Esophagus squamous epithelium (tissue), 5 donors: ENCODE measurements at regions not wholly inside any gene's neighbourhood (a gene's known extent, or its start where the extent isn't known, plus 50 kb on each side); places are given as distances from the start of the nearest gene placed in this dataset.

Experiments used
- DNase-seq: peaks from one replicate; lab custom pipeline; 2025; lab: John Stamatoyannopoulos, UW
- H3K27ac ChIP-seq, 4 donors: fragments of 200-600 bp; sonication (generic); one replicate each; pipeline ENCODE4 v1.5.1; 2016 to 2019; ENCODE audit warnings: mild to moderate bottlenecking in 1 of 4
- H3K27me3 ChIP-seq, 4 donors: fragments of 200-600 bp; sonication (generic); 1 replicate in 3 of 4; 2 replicates in 1 of 4; pipeline versions ENCODE4 v1.5.1 to v1.6.0; 2017 to 2021; ENCODE audit warnings: antibody characterized with exemption in 1 of 4
- H3K36me3 ChIP-seq, 3 donors: fragments of 200-600 bp; sonication (generic); one replicate each; pipeline ENCODE4 v1.5.1; 2016 to 2019
- H3K4me1 ChIP-seq, 3 donors: fragments of 200-600 bp; sonication (generic); one replicate each; pipeline ENCODE4 v1.5.1; 2017 to 2019
- H3K4me3 ChIP-seq, 4 donors: fragments of 200-600 bp; sonication (generic); 1 replicate in 3 of 4; 2 replicates in 1 of 4; pipeline ENCODE4 v1.5.1; 2016 to 2019; ENCODE audit warnings: mild to moderate bottlenecking in 2 of 4, moderate library complexity in 1 of 4
- H3K9me3 ChIP-seq, 3 donors: fragments of 200-600 bp; sonication (generic); one replicate each; pipeline ENCODE4 v1.5.1; 2016 to 2019
- CTCF ChIP-seq, 6 experiments: fragments of 450-650 bp in 4 of 6; fragments of 200-600 bp in 2 of 6; sonication (generic) in 2 of 6; IDR thresholded peaks; one replicate each; pipeline ENCODE4 v1.5.1; 2016 to 2019; ENCODE audit warnings: antibody characterized with exemption in 6 of 6, mild to moderate bottlenecking in 4 of 6, moderate library complexity in 4 of 6
- POLR2A ChIP-seq, 4 donors: fragments of 450-650 bp; IDR thresholded peaks; one replicate each; pipeline ENCODE4 v1.6.1; 2017; ENCODE audit warnings: antibody characterized with exemption in 4 of 4, mild to moderate bottlenecking in 4 of 4, moderate library complexity in 3 of 4
- WGBS, 2 donors: methylation state at CpG; one replicate each; pipeline ENCODE4 v1.1.5; 2018; 5-methylcytosine and 5-hydroxymethylcytosine counted together
- intact Hi-C: fragments of 100-400 bp; cut with DNase I; formaldehyde crosslinking; loops from one replicate; pipeline ENCODE4 v1.15.0; 2022
- donor health status: DM: yes; HTN: yes; CAD: no.

- peaks cover 0 to 8% (median 0%) of the 10 kb centered on the region in 3 donors for H3K9me3 ChIP-seq
- H3K27me3 ChIP-seq = peaks cover 0 to 3% (median 0%) of the 10 kb centered on the region in 4 donors
- H3K36me3 ChIP-seq = no peaks in the 10 kb centered on the region
- 80 to 100% methylated on average over 1 to 9 of the region's 34 CpGs for WGBS, 2 donors
- no peak for TF ChIP-seq POLR2A (IDR thresholded peaks at IDR 0.05)
- TF ChIP-seq CTCF (IDR thresholded peaks at IDR 0.05) = no peak
- H3K4me3 ChIP-seq = no peak overlapping the region
- intact Hi-C loops = no loop called here
- no peak for DNase-seq
- H3K4me1 ChIP-seq = no peaks in the 10 kb centered on the region
- H3K27ac ChIP-seq = no peak overlapping the region
These were observed 97.5 kb downstream of the QDPR start for GRCh38 chr4:17414392-17414791.

DNA sequence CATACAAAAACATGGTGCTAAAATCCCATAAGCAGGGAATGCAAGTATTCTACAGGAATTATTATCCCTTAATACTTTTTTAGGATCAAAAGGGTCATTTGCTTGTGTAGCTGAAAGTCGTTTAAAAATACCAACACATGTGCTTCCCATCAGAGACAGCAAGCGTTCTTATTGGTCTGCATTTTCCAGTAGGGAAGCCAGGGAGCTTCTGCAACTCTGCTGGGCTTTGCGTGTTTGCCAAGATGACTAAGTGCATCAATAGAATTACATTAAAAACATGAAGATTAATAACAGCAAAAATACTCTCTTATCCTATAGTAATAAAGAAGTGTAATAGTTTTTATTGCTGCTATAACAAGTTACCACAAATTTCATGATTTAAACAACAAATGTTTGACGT lies 111.2 kb downstream of the QDPR start:
- H3K4me3 ChIP-seq = no peak overlapping the region
- intact Hi-C loops = no loop called here
- no peaks in the 10 kb centered on the region for H3K36me3 ChIP-seq
- no peaks in the 10 kb centered on the region for H3K27me3 ChIP-seq
- H3K27ac ChIP-seq = no peak overlapping the region
- H3K9me3 ChIP-seq = no peaks in the 10 kb centered on the region
- WGBS, 2 donors = 44 to 54% methylated on average over 4 of the region's 4 CpGs
- H3K4me1 ChIP-seq = peaks cover 0 to 9% (median 0%) of the 10 kb centered on the region in 3 donors
- TF ChIP-seq CTCF (IDR thresholded peaks at IDR 0.05) (no peak), POLR2A (IDR thresholded peaks at IDR 0.05) (no peak)
- DNase-seq = no peak

GRCh38 chr4:17398805-17399204 lies 113.1 kb downstream of the QDPR start:
- intact Hi-C loops = no loop called here
- WGBS, 2 donors = 81 to 85% methylated on average over 2 to 3 of the region's 3 CpGs
- DNase-seq = no peak

GRCh38 chr4:17398035-17398434 lies 113.9 kb downstream of the QDPR start:
- Histone ChIP-seq H3K27ac (peak overlapping the region in 2 of 4 donors; percentile 12 to 36), H3K4me3 (no peak overlapping the region), H3K27me3 (no peaks in the 10 kb centered on the region), H3K9me3 (no peaks in the 10 kb centered on the region), H3K4me1 (peaks cover 0 to 10% (median 0%) of the 10 kb centered on the region in 3 donors), H3K36me3 (no peaks in the 10 kb centered on the region)
- intact Hi-C loops = no loop called here
- 53 to 66% methylated on average over 2 of the region's 2 CpGs for WGBS, 2 donors
- no peak for DNase-seq
- TF ChIP-seq POLR2A (IDR thresholded peaks at IDR 0.05) = no peak
- TF ChIP-seq CTCF (IDR thresholded peaks at IDR 0.05) = no peak

More at GRCh38 chr4:17398805-17399204, 113.1 kb downstream of the QDPR start:
- peaks cover 0 to 10% (median 0%) of the 10 kb centered on the region in 3 donors for H3K4me1 ChIP-seq
- TF ChIP-seq CTCF (IDR thresholded peaks at IDR 0.05) (no peak), POLR2A (IDR thresholded peaks at IDR 0.05) (no peak)
- H3K36me3 ChIP-seq = no peaks in the 10 kb centered on the region
- H3K27ac ChIP-seq = peak overlapping the region in 1 of 4 donors; percentile 36
- no peaks in the 10 kb centered on the region for H3K27me3 ChIP-seq
- no peak overlapping the region for H3K4me3 ChIP-seq
- H3K9me3 ChIP-seq = no peaks in the 10 kb centered on the region

DNA sequence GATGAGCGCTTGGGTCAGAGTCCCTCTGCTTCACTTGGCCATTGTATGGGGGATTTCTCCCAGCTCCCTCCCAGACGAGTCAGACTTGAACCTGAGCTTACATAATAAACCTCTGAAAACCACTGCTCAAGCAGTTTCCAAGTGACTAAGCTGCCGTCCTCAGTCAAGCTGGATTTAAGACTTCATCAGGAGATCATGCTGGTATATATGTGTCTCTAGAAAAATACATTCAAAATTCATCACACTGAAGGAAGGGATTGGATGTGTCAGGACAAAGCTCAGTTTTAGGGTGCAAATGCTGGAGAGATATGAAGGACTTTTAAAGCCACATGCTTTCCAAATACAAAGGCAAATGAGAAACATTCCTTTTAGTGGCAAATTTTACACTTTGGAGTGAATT lies 114.3 kb downstream of the QDPR start:
- Histone ChIP-seq H3K9me3 (no peaks in the 10 kb centered on the region), H3K27ac (peak overlapping the region in 2 of 4 donors; percentile 45 to 61), H3K4me3 (no peak overlapping the region), H3K27me3 (no peaks in the 10 kb centered on the region), H3K4me1 (peaks cover 0 to 10% (median 0%) of the 10 kb centered on the region in 3 donors), H3K36me3 (no peaks in the 10 kb centered on the region)
- intact Hi-C loops = no loop called here
- no peak for DNase-seq
- WGBS, 2 donors = 33 to 39% methylated on average over 3 of the region's 3 CpGs
- TF ChIP-seq POLR2A (IDR thresholded peaks at IDR 0.05) = no peak
- TF ChIP-seq CTCF (IDR thresholded peaks at IDR 0.05) = no peak
